ENCODE measurements at regions not wholly inside any gene's neighbourhood (a gene's known extent, or its start where the extent isn't known, plus 50 kb on each side); places are given as distances from the start of the nearest gene placed in this dataset.
A peak's percentile ranks its signal among the peaks of the same experiment; 100 is the strongest.

- Mint-ChIP-seq H3K9me3 (no peaks in the 10 kb centered on the region), H3K4me3 (no peak overlapping the region), H3K4me1 (ENCODE audit: low read depth) (peaks cover 2% of the 10 kb centered on the region), H3K36me3 (ENCODE audit: low read depth) (no peaks in the 10 kb centered on the region), H3K27me3 (ENCODE audit: low read depth) (no peaks in the 10 kb centered on the region), H3K27ac (no peak overlapping the region)
- CTCF ChIA-PET = no interaction called here
- DNase-seq = peak; percentile 12
- intact Hi-C loops (cut with micrococcal nuclease) = no loop called here
These were observed 178.1 kb upstream of the DDHD1 start for GRCh38 chr14:53331247-53331646.

- Mint-ChIP-seq H3K4me3 (no peak overlapping the region), H3K4me1 (ENCODE audit: low read depth) (peaks cover 2% of the 10 kb centered on the region), H3K27me3 (ENCODE audit: low read depth) (no peaks in the 10 kb centered on the region), H3K27ac (no peak overlapping the region), H3K9me3 (no peaks in the 10 kb centered on the region), H3K36me3 (ENCODE audit: low read depth) (no peaks in the 10 kb centered on the region)
- DNase-seq = no peak
- CTCF ChIA-PET = no interaction called here
- intact Hi-C loops (cut with micrococcal nuclease) = no loop called here
These were observed 177.3 kb upstream of the DDHD1 start for GRCh38 chr14:53330441-53330840.

- intact Hi-C loops (cut with micrococcal nuclease) = loop anchor here (5.0 kb wide), 1 partner anchor 502 kb away; no protein-coding TSS in a partner anchor
- no peaks in the 10 kb centered on the region for H3K36me3 Mint-ChIP-seq (ENCODE audit: low read depth)
- no peaks in the 10 kb centered on the region for H3K9me3 Mint-ChIP-seq
- peaks cover 2% of the 10 kb centered on the region for H3K4me1 Mint-ChIP-seq (ENCODE audit: low read depth)
- no peak for DNase-seq
- H3K27me3 Mint-ChIP-seq (ENCODE audit: low read depth) = no peaks in the 10 kb centered on the region
- CTCF ChIA-PET = no interaction called here
- no peak overlapping the region for H3K27ac Mint-ChIP-seq
- H3K4me3 Mint-ChIP-seq = no peak overlapping the region
These were observed 175.7 kb upstream of the DDHD1 start for GRCh38 chr14:53328841-53329240.

- CTCF ChIA-PET = no interaction called here
- intact Hi-C loops (cut with micrococcal nuclease) = loop anchor here (5.0 kb wide), 1 partner anchor 500 kb away; no protein-coding TSS in a partner anchor
- Mint-ChIP-seq H3K27me3 (ENCODE audit: low read depth) (no peaks in the 10 kb centered on the region), H3K36me3 (ENCODE audit: low read depth) (no peaks in the 10 kb centered on the region), H3K27ac (no peak overlapping the region), H3K9me3 (no peaks in the 10 kb centered on the region), H3K4me1 (ENCODE audit: low read depth) (peaks cover 2% of the 10 kb centered on the region), H3K4me3 (no peak overlapping the region)
- no peak for DNase-seq
These were observed 174.6 kb upstream of the DDHD1 start for GRCh38 chr14:53327716-53328115.

- no peak overlapping the region for H3K27ac Mint-ChIP-seq
These were observed 172.2 kb upstream of the DDHD1 start for GRCh38 chr14:53325176-53325806.

GRCh38 chr14:53316504-53316903 is 163.4 kb upstream of the DDHD1 start:
- H3K27ac Mint-ChIP-seq = no peak overlapping the region
- no peaks in the 10 kb centered on the region for H3K4me1 Mint-ChIP-seq (ENCODE audit: low read depth)
- CTCF ChIA-PET = interaction anchor here (1.0 to 1.5 kb wide), 3 partner anchors 10 to 21 kb away, joined by 3 to 6 read pairs (median 3); no protein-coding TSS in a partner anchor
- DNase-seq = no peak
- intact Hi-C loops (cut with micrococcal nuclease) = no loop called here
- peaks cover 12% of the 10 kb centered on the region for H3K9me3 Mint-ChIP-seq
- peaks cover 11% of the 10 kb centered on the region for H3K36me3 Mint-ChIP-seq (ENCODE audit: low read depth)
- H3K27me3 Mint-ChIP-seq (ENCODE audit: low read depth) = no peaks in the 10 kb centered on the region
- H3K4me3 Mint-ChIP-seq = no peak overlapping the region

More at GRCh38 chr14:53325176-53325806, 172.2 kb upstream of the DDHD1 start:
- Mint-ChIP-seq H3K4me3 (no peak overlapping the region), H3K27me3 (ENCODE audit: low read depth) (no peaks in the 10 kb centered on the region), H3K4me1 (ENCODE audit: low read depth) (no peaks in the 10 kb centered on the region), H3K36me3 (ENCODE audit: low read depth) (peaks cover 3% of the 10 kb centered on the region), H3K9me3 (peaks cover 6% of the 10 kb centered on the region)
- CTCF ChIA-PET = interaction anchor here (0.6 to 1.8 kb wide), 9 partner anchors 13 to 1634 kb away, joined by 3 to 11 read pairs (median 4); no protein-coding TSS in a partner anchor
- intact Hi-C loops (cut with micrococcal nuclease) = loop anchor here (5.0 kb wide), 1 partner anchor 498 kb away; no protein-coding TSS in a partner anchor
- DNase-seq = no peak

- Mint-ChIP-seq H3K4me3 (no peak overlapping the region), H3K36me3 (ENCODE audit: low read depth) (no peaks in the 10 kb centered on the region), H3K27ac (no peak overlapping the region), H3K4me1 (ENCODE audit: low read depth) (peaks cover 6% of the 10 kb centered on the region), H3K27me3 (ENCODE audit: low read depth) (peaks cover 4% of the 10 kb centered on the region), H3K9me3 (peaks cover 14% of the 10 kb centered on the region)
- DNase-seq = no peak
- CTCF ChIA-PET = no interaction called here
- intact Hi-C loops (cut with micrococcal nuclease) = no loop called here
These were observed 157.3 kb upstream of the DDHD1 start for GRCh38 chr14:53310412-53310811.

GRCh38 chr14:53306911-53307310 is 153.8 kb upstream of the DDHD1 start:
- no peak overlapping the region for H3K4me3 Mint-ChIP-seq
- H3K4me1 Mint-ChIP-seq (ENCODE audit: low read depth) = peaks cover 6% of the 10 kb centered on the region
- no peaks in the 10 kb centered on the region for H3K36me3 Mint-ChIP-seq (ENCODE audit: low read depth)
- DNase-seq = no peak
- no peak overlapping the region for H3K27ac Mint-ChIP-seq
- peaks cover 9% of the 10 kb centered on the region for H3K9me3 Mint-ChIP-seq
- H3K27me3 Mint-ChIP-seq (ENCODE audit: low read depth) = peaks cover 4% of the 10 kb centered on the region
- intact Hi-C loops (cut with micrococcal nuclease) = loop anchor here (1.0 to 5.0 kb wide), 7 partner anchors 155 to 1008 kb away; partner anchors contain the start of gene DDHD1
- CTCF ChIA-PET = interaction anchor here (0.5 to 4.3 kb wide), 7 partner anchors 12 to 483 kb away, joined by 3 to 41 read pairs (median 5); no protein-coding TSS in a partner anchor

- Mint-ChIP-seq H3K27me3 (ENCODE audit: low read depth) (peaks cover 4% of the 10 kb centered on the region), H3K36me3 (ENCODE audit: low read depth) (no peaks in the 10 kb centered on the region), H3K4me3 (peak overlapping the region; percentile 55), H3K9me3 (peaks cover 6% of the 10 kb centered on the region), H3K4me1 (ENCODE audit: low read depth) (peaks cover 6% of the 10 kb centered on the region), H3K27ac (no peak overlapping the region)
- peak; percentile 60 for DNase-seq
- CTCF ChIA-PET = interaction anchor here (0.5 to 4.3 kb wide), 11 partner anchors 11 to 565 kb away, joined by 3 to 41 read pairs (median 5); no protein-coding TSS in a partner anchor
- intact Hi-C loops (cut with micrococcal nuclease) = loop anchor here (1.0 to 5.0 kb wide), 7 partner anchors 154 to 1007 kb away; partner anchors contain the start of gene DDHD1
These were observed 153.2 kb upstream of the DDHD1 start for GRCh38 chr14:53306267-53306721.

- H3K27me3 Mint-ChIP-seq (ENCODE audit: low read depth) = peaks cover 4% of the 10 kb centered on the region
- H3K4me3 Mint-ChIP-seq = no peak overlapping the region
- H3K36me3 Mint-ChIP-seq (ENCODE audit: low read depth) = no peaks in the 10 kb centered on the region
- H3K27ac Mint-ChIP-seq = no peak overlapping the region
- no peak for DNase-seq
- H3K4me1 Mint-ChIP-seq (ENCODE audit: low read depth) = peaks cover 4% of the 10 kb centered on the region
- H3K9me3 Mint-ChIP-seq = peaks cover 4% of the 10 kb centered on the region
- CTCF ChIA-PET = interaction anchor here (0.5 to 4.3 kb wide), 6 partner anchors 10 to 484 kb away, joined by 3 to 41 read pairs (median 6); no protein-coding TSS in a partner anchor
- intact Hi-C loops (cut with micrococcal nuclease) = loop anchor here (5.0 kb wide), 2 partner anchors 153 to 833 kb away; partner anchors contain the start of gene DDHD1
These were observed 151.7 kb upstream of the DDHD1 start for GRCh38 chr14:53304726-53305381.

GRCh38 chr14:53295985-53296582 is 143.0 kb upstream of the DDHD1 start:
- Mint-ChIP-seq H3K9me3 (peaks cover under 1% of the 10 kb centered on the region), H3K27me3 (ENCODE audit: low read depth) (no peaks in the 10 kb centered on the region), H3K36me3 (ENCODE audit: low read depth) (no peaks in the 10 kb centered on the region), H3K4me1 (ENCODE audit: low read depth) (no peaks in the 10 kb centered on the region), H3K4me3 (no peak overlapping the region), H3K27ac (no peak overlapping the region)
- intact Hi-C loops (cut with micrococcal nuclease) = loop anchor here (10.0 kb wide), 1 partner anchor 1049 kb away; no protein-coding TSS in a partner anchor
- CTCF ChIA-PET = interaction anchor here (0.6 to 3.2 kb wide), 24 partner anchors 9 to 1052 kb away, joined by 3 to 41 read pairs (median 4); partner anchors contain the start of gene DDHD1
- peak; percentile 22 for DNase-seq

GRCh38 chr14:53295372-53295771 is 142.2 kb upstream of the DDHD1 start:
- Mint-ChIP-seq H3K9me3 (no peaks in the 10 kb centered on the region), H3K4me1 (ENCODE audit: low read depth) (no peaks in the 10 kb centered on the region), H3K36me3 (ENCODE audit: low read depth) (no peaks in the 10 kb centered on the region), H3K27ac (no peak overlapping the region), H3K27me3 (ENCODE audit: low read depth) (no peaks in the 10 kb centered on the region), H3K4me3 (no peak overlapping the region)
- CTCF ChIA-PET = interaction anchor here (0.6 to 3.2 kb wide), 21 partner anchors 8 to 1052 kb away, joined by 3 to 41 read pairs (median 4); partner anchors contain the start of gene DDHD1
- DNase-seq = no peak
- intact Hi-C loops (cut with micrococcal nuclease) = loop anchor here (10.0 kb wide), 1 partner anchor 1049 kb away; no protein-coding TSS in a partner anchor
